Fibroblast of pulmonary artery (primary cell): ENCODE measurements at regions not wholly inside any gene's neighbourhood (a gene's known extent, or its start where the extent isn't known, plus 50 kb on each side); places are given as distances from the start of the nearest gene placed in this dataset.
"Not testable (repeated sequence)": the region's sequence is repeated elsewhere in the genome, so short reads cannot be mapped to it uniquely, and the experiment has no call there.

Experiments
- DNase-seq: peaks from one replicate; pipeline ENCODE4 v3.0.0-alpha.2; 2010; ENCODE audit warnings: low read depth
- H3K4me3 ChIP-seq: replicated peaks from 2 replicates; pipeline ENCODE4 v1.5.1; 2011; ENCODE audit warnings: low read depth, mild to moderate bottlenecking, control low read depth, low read length, moderate library complexity
- CTCF ChIP-seq: IDR thresholded peaks from 2 replicates; pipeline ENCODE4 v1.5.1; 2011; ENCODE audit warnings: mild to moderate bottlenecking, control low read depth, low read length, inconsistent platforms; ENCODE audit errors: missing control alignments

GRCh38 chr2:215537611-215538010 is 101.7 kb upstream of the FN1 start:
- DNase-seq: peak; percentile 88
- TF ChIP-seq CTCF: no peak
- no peak overlapping the region for H3K4me3 ChIP-seq

- no peak for DNase-seq
- H3K4me3 ChIP-seq: no peak overlapping the region
Measured at GRCh38 chr2:215536510-215536909, 100.6 kb upstream of the FN1 start.

GRCh38 chr2:215535741-215536140 is 99.9 kb upstream of the FN1 start:
- no peak overlapping the region for H3K4me3 ChIP-seq

More at GRCh38 chr2:215536510-215536909, 100.6 kb upstream of the FN1 start:
- TF ChIP-seq CTCF: no peak

GRCh38 chr2:215535125-215535668 is 99.3 kb upstream of the FN1 start:
- DNase-seq: no peak
- H3K4me3 ChIP-seq: no peak overlapping the region
- no peak for TF ChIP-seq CTCF

More at GRCh38 chr2:215535741-215536140, 99.9 kb upstream of the FN1 start:
- no peak for DNase-seq
- TF ChIP-seq CTCF: no peak

GRCh38 chr2:215533716-215534115 is 97.8 kb upstream of the FN1 start:
- not testable (repeated sequence) for H3K4me3 ChIP-seq, DNase-seq

GRCh38 chr2:215532844-215533243 is 97.0 kb upstream of the FN1 start:
- no peak for DNase-seq
- no peak for TF ChIP-seq CTCF
- no peak overlapping the region for H3K4me3 ChIP-seq

GRCh38 chr2:215531284-215531683 is 95.4 kb upstream of the FN1 start:
- no peak overlapping the region for H3K4me3 ChIP-seq
- peak; percentile 90 for DNase-seq
- TF ChIP-seq CTCF: no peak
